ENCODE measurements at regions not wholly inside any gene's neighbourhood (a gene's known extent, or its start where the extent isn't known, plus 50 kb on each side); places are given as distances from the start of the nearest gene placed in this dataset.
"Not testable (repeated sequence)": the region's sequence is repeated elsewhere in the genome, so short reads cannot be mapped to it uniquely, and the experiment has no call there.

DNA sequence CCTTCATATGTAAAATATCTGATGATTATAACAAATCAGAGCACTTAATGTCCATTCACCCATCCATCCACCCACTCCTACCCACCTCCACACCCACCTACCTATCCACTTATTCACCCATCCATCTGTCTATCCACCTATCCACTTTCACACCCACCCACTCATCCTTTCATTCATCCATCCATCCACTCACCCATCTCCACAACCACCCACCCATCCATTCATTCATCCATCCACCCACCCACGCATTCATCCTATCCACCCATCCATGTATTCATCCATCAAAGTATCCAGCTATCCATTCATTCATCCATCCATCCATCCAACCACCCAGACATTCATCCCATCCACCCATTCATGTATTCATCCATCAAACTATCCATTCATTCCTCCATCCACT lies 466.1 kb downstream of the AJAP1 start:
- DNase-seq: no peak
- POLR2A ChIA-PET: no interaction called here
- CTCF ChIA-PET: no interaction called here
- no peaks in the 10 kb centered on the region for H3K9me3 Mint-ChIP-seq
- peaks cover 1% of the 10 kb centered on the region for H3K4me1 Mint-ChIP-seq
- H3K27ac Mint-ChIP-seq: no peak overlapping the region
- no peaks in the 10 kb centered on the region for H3K27me3 Mint-ChIP-seq
- H3K36me3 Mint-ChIP-seq (ENCODE audit: low read depth): no peaks in the 10 kb centered on the region
- no peak overlapping the region for H3K4me3 Mint-ChIP-seq

DNA sequence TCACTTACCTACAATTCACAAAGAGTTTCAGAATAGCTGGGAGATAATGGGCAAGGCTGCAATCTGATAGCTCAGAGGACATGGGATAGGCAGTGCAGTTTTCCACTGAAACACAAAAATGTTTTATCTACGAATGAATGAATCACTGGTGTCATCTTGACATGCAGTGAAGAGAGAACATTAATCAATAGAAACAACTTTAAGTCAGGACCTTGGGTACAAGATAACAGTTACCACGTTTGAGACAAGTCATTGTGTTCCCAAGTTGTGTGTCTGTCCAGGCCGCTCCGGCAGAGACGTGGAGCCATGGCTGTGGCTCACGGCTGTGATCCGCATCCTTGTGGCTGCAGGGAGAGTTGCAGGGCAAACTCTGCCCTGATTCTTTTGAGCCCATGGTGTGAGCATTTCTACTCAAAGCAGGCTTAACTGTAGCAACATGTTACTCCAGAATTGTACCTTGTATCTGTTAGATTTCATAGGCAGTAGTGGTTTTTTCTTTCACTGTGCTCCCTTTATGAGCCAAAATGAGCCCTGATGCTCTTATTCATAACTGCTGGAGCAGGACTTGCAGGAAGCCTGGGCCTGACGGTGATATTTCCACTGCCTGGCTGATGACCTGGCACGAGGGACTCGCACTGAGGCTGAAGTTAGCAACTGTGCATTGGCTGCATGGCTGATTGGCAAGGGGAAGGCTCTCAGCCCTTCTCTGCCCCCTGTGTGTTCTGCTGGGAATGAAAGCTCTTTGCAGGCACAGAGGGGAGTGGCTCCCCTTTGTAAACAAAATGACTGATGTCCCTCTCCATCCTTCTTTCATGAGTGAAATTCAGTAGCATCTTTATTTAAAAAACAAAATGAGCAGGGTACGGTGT lies 465.2 kb downstream of the AJAP1 start:
- no peaks in the 10 kb centered on the region for H3K4me1 Mint-ChIP-seq
- POLR2A ChIA-PET: no interaction called here
- no peak for DNase-seq
- no peaks in the 10 kb centered on the region for H3K9me3 Mint-ChIP-seq
- CTCF ChIA-PET: no interaction called here
- no peaks in the 10 kb centered on the region for H3K27me3 Mint-ChIP-seq
- no peaks in the 10 kb centered on the region for H3K36me3 Mint-ChIP-seq (ENCODE audit: low read depth)
- H3K4me3 Mint-ChIP-seq: no peak overlapping the region
- no peak overlapping the region for H3K27ac Mint-ChIP-seq

DNA sequence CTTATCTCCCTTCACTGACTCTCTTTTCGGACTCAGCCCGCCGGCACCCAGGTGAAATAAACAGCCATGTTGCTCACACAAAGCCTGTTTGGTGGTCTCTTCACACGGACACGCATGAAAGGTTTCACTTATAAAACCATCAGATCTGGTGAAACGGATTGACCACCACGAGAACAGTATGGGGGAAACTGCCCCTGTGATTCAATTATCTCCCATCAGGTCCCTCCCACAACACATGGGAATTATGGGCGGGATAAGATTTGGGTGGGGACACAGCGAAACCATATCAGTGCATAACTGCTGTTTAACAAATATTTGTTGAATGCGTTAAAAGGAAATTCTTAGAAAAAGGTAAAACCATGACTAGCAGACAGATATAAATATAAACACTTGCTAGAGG lies 464.4 kb downstream of the AJAP1 start:
- H3K4me3 Mint-ChIP-seq; POLR2A ChIA-PET; H3K36me3 Mint-ChIP-seq (ENCODE audit: low read depth); H3K27ac Mint-ChIP-seq; H3K27me3 Mint-ChIP-seq; CTCF ChIA-PET; DNase-seq; H3K9me3 Mint-ChIP-seq; H3K4me1 Mint-ChIP-seq: not testable (repeated sequence)

DNA sequence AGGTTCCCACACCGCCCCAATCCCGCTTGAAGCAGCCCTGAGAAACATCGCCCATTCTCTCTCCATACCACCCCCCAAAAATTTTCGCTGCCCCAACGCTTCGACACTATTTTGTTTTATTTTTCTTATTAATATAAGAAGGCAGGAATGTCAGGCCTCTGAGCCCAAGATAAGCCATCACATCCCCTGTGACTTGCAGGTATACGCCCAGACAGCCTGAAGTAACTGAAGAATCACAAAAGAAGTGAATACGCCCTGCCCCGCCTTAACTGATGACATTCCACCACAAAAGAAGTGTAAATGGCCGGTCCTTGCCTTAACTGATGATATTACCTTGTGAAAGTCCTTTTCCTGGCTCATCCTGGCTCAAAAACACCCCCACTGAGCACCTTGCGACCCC lies 463.9 kb downstream of the AJAP1 start:
- H3K27me3 Mint-ChIP-seq; H3K4me3 Mint-ChIP-seq; CTCF ChIA-PET; POLR2A ChIA-PET; H3K36me3 Mint-ChIP-seq (ENCODE audit: low read depth); H3K27ac Mint-ChIP-seq; H3K9me3 Mint-ChIP-seq; DNase-seq; H3K4me1 Mint-ChIP-seq: not testable (repeated sequence)

DNA sequence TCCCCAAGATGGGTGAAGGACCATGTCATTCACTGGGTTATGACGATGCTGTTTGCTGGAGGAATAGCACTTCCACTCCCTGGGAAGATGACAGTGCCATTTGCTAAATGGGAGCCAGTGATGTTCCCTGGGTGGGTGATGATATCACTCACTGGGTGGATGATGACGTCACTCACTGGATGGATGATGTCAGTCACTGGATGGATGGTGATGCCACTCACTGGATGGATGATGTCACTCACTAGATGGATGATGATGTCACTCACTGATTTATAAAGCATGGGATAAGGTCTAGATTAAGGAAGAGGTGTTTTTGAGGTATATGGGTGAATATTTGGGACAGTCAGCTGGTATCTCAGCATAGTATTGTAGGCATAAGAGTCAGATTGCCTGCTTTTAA lies 457.2 kb downstream of the AJAP1 start:
- H3K36me3 Mint-ChIP-seq (ENCODE audit: low read depth): no peaks in the 10 kb centered on the region
- ChIA-PET POLR2A (no interaction called here), CTCF (no interaction called here)
- H3K4me3 Mint-ChIP-seq: no peak overlapping the region
- H3K9me3 Mint-ChIP-seq: no peaks in the 10 kb centered on the region
- peaks cover 6% of the 10 kb centered on the region for H3K27me3 Mint-ChIP-seq
- peaks cover 12% of the 10 kb centered on the region for H3K4me1 Mint-ChIP-seq
- no peak for DNase-seq
- H3K27ac Mint-ChIP-seq: no peak overlapping the region

DNA sequence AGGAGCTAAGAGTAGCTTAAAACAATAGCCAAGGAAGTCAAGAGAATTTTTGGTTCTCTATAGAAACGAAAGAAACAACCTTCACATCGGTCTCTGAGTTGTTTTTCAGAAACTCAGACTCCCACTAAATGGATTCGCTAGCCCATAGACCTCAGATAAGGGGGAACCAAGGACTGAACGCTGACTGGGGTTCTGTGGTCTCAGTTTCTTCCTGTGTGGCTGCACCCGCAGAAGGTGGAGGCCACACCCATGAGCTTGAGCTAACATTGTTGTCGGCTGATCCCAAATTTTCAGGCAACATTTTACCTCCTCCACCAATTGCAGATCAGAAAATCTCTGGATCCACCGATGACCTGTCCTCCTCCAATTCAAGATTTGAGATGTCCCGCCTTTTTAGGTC lies 456.1 kb downstream of the AJAP1 start:
- no peaks in the 10 kb centered on the region for H3K36me3 Mint-ChIP-seq (ENCODE audit: low read depth)
- CTCF ChIA-PET: no interaction called here
- peaks cover 12% of the 10 kb centered on the region for H3K4me1 Mint-ChIP-seq
- H3K27me3 Mint-ChIP-seq: peaks cover 8% of the 10 kb centered on the region
- no peak overlapping the region for H3K4me3 Mint-ChIP-seq
- no peak overlapping the region for H3K27ac Mint-ChIP-seq
- H3K9me3 Mint-ChIP-seq: no peaks in the 10 kb centered on the region
- DNase-seq: no peak
- POLR2A ChIA-PET: no interaction called here

DNA sequence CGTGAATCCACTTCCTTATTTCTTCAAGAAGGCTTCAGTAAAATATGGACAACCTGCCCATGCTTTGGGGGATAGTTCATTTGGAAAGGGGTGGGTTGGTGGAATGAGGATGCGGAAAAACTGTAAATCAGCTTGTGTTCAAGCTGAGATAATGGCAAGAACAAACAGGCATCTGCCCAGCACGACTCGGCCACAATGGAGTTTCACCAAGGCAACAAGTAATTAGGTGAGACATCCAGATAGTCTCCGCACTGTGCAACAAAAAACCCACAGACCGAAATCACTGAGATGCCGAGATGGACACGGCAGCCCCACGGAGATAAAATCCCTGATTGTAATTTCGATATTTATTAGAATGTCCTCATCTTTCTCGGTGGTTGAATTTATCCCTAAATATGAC lies 455.2 kb downstream of the AJAP1 start:
- Mint-ChIP-seq H3K9me3 (no peaks in the 10 kb centered on the region), H3K27me3 (peaks cover 8% of the 10 kb centered on the region), H3K4me1 (peaks cover 12% of the 10 kb centered on the region), H3K27ac (no peak overlapping the region), H3K4me3 (no peak overlapping the region), H3K36me3 (ENCODE audit: low read depth) (no peaks in the 10 kb centered on the region)
- no peak for DNase-seq
- ChIA-PET POLR2A (no interaction called here), CTCF (no interaction called here)

DNA sequence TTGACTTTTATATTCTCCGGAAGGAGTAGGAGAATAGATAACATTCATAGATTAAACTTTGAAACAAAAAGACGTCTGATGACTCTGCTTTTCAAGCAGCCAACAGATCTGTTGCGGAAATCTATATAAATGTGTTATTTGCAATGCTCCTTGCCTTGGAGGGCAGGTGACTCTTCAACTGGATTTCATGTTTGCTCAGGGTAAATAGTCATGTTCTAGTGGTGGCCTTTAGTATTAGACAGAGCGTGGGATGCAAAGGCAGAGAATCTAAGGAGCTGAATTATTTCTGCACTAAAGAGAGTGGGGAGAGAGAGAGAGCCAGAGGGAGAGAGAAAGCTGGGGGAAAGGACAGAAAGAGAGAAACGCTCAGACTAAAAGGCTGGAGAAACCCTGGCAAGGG lies 454.3 kb downstream of the AJAP1 start:
- H3K36me3 Mint-ChIP-seq (ENCODE audit: low read depth): no peaks in the 10 kb centered on the region
- ChIA-PET CTCF (no interaction called here), POLR2A (no interaction called here)
- no peak for DNase-seq
- no peaks in the 10 kb centered on the region for H3K9me3 Mint-ChIP-seq
- no peak overlapping the region for H3K4me3 Mint-ChIP-seq
- H3K27ac Mint-ChIP-seq: no peak overlapping the region
- H3K4me1 Mint-ChIP-seq: peaks cover 12% of the 10 kb centered on the region
- peaks cover 8% of the 10 kb centered on the region for H3K27me3 Mint-ChIP-seq

DNA sequence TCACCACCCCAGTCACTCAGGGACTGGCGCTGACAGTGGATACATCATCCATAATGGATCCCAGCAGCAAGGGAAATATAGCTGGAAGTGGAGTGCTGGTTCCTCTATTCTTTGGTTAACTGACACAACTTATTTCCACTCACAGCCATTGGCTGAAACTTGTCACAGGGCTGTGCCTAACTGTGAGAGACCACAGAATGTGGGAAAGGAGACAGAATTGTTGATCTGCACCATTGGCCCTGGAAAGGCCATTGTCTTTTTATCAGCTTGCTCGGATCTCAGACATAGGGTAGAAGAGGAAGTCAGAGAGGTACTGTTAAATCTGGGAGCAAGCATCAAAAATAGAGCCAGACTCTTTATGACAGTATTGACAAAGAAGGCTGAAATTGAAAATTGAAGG lies 451.3 kb downstream of the AJAP1 start:
- H3K4me1 Mint-ChIP-seq: peaks cover 7% of the 10 kb centered on the region
- H3K27me3 Mint-ChIP-seq: peaks cover 8% of the 10 kb centered on the region
- no peak overlapping the region for H3K4me3 Mint-ChIP-seq
- no peaks in the 10 kb centered on the region for H3K36me3 Mint-ChIP-seq (ENCODE audit: low read depth)
- no peak for DNase-seq
- no peaks in the 10 kb centered on the region for H3K9me3 Mint-ChIP-seq
- POLR2A ChIA-PET: no interaction called here
- CTCF ChIA-PET: no interaction called here
- H3K27ac Mint-ChIP-seq: no peak overlapping the region

DNA sequence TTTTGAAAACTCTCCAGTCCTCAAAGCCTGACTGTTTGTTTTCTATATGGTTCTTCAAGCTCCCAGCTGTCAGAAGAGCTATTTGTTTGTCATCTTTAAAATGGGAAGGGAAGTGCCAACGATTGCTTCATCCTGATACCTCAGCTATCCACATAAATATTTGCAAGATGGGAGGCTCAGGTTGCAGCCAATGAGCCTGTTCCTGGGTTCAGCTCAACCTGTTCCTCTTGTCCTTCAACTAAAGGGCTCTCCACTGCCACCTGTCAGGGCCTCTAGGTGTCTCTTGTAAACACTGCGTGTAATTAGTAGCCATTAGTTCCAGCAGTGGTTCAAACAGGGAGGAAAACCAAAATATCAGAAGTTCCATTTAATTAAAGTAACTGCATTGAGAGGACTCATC lies 445.1 kb downstream of the AJAP1 start:
- no peaks in the 10 kb centered on the region for H3K9me3 Mint-ChIP-seq
- DNase-seq: no peak
- H3K4me3 Mint-ChIP-seq: no peak overlapping the region
- no peak overlapping the region for H3K27ac Mint-ChIP-seq
- no peaks in the 10 kb centered on the region for H3K36me3 Mint-ChIP-seq (ENCODE audit: low read depth)
- H3K27me3 Mint-ChIP-seq: no peaks in the 10 kb centered on the region
- CTCF ChIA-PET: no interaction called here
- POLR2A ChIA-PET: no interaction called here
- H3K4me1 Mint-ChIP-seq: no peaks in the 10 kb centered on the region

DNA sequence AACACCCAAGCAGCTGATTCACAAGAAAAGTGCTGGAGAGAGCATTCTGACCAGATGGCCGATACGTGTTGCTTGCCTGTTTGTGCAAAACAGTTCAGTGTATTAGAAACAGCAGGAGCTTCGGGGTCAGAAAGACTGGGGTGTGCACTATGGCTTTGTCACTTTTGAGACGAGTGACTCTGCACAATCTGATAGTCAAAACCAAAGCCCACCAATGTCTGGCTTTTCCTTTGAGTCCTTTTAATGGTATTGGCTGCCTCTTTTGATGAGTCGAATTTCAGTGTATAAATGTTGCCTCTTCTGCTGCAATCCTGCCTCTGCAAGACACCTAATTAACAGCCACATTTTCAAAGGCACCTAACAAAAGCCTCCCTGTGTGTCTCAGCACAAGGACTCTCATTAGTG lies 444.6 kb downstream of the AJAP1 start:
- Mint-ChIP-seq H3K9me3 (no peaks in the 10 kb centered on the region), H3K4me3 (no peak overlapping the region), H3K4me1 (no peaks in the 10 kb centered on the region), H3K36me3 (ENCODE audit: low read depth) (no peaks in the 10 kb centered on the region), H3K27ac (no peak overlapping the region), H3K27me3 (no peaks in the 10 kb centered on the region)
- POLR2A ChIA-PET: no interaction called here
- DNase-seq: no peak
- CTCF ChIA-PET: no interaction called here

DNA sequence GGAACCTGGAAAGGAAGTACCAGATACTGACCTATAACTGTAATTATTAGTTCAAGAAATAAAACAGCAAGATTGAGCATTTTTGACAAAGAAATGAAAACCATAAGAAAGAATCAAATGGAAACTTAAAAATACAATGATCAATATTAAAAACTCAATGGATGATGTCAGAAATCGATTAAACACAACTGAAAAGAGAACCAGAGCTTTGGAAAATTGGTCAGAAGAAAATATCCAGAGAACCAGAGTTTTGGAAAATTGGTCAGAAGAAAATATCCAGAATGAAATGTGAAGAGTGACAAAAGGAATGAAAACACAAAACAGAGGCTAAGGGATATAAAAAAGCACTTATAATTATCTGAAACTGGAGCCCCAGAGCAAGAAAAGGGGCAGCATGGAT lies 438.6 kb downstream of the AJAP1 start:
- Mint-ChIP-seq H3K27ac (no peak overlapping the region), H3K27me3 (no peaks in the 10 kb centered on the region), H3K4me3 (no peak overlapping the region), H3K9me3 (peaks cover 14% of the 10 kb centered on the region), H3K4me1 (no peaks in the 10 kb centered on the region), H3K36me3 (ENCODE audit: low read depth) (peaks cover 1% of the 10 kb centered on the region)
- ChIA-PET CTCF (no interaction called here), POLR2A (no interaction called here)
- no peak for DNase-seq

DNA sequence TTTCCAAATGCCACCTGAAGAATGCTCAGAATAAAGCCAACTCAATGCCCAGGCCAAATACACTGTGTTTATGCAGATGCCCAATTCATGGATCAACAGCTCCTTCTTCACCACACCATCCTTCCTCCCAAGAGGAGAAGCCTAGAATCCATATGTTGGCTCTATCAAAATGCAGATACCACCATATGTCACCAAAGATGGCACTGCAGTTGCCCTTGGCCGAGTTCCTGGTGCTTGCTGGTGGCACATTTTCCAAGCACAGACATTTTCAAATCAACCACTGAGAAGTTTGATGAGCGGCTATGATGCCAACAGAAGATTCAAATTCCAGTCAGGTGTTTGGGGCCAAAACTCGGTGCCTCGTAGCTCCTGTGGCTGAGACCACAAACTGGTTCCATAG lies 430.3 kb downstream of the AJAP1 start:
- DNase-seq: no peak
- H3K4me1 Mint-ChIP-seq: no peaks in the 10 kb centered on the region
- H3K27me3 Mint-ChIP-seq: no peaks in the 10 kb centered on the region
- no peak overlapping the region for H3K27ac Mint-ChIP-seq
- CTCF ChIA-PET: no interaction called here
- H3K4me3 Mint-ChIP-seq: no peak overlapping the region
- POLR2A ChIA-PET: no interaction called here
- H3K9me3 Mint-ChIP-seq: peaks cover 6% of the 10 kb centered on the region
- H3K36me3 Mint-ChIP-seq (ENCODE audit: low read depth): no peaks in the 10 kb centered on the region

DNA sequence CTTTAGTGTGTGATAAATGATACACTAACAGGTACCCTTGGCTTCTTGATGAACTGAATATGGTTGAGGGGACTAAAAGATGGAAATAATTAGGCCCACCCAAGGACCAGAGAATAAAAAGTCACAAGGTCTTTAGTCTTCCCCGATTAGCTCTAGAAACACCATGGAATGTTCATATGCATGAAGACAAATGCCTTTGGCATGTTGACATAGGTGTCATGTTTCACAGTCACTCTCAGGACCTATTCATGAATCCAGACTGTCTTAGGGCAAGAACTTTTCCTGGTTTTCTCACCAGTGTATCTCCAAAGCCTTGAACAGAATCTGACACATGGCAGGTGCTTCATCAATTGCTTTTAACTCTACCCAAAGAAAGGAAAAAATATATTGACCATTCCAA lies 412.8 kb downstream of the AJAP1 start:
- DNase-seq: no peak
- Mint-ChIP-seq H3K27me3 (peaks cover 2% of the 10 kb centered on the region), H3K4me1 (no peaks in the 10 kb centered on the region), H3K27ac (no peak overlapping the region), H3K9me3 (no peaks in the 10 kb centered on the region), H3K36me3 (ENCODE audit: low read depth) (no peaks in the 10 kb centered on the region), H3K4me3 (no peak overlapping the region)
- POLR2A ChIA-PET: no interaction called here
- CTCF ChIA-PET: no interaction called here
